ENCODE measurements at regions not wholly inside any gene's neighbourhood (a gene's known extent, or its start where the extent isn't known, plus 50 kb on each side); places are given as distances from the start of the nearest gene placed in this dataset.
A peak's percentile ranks its signal among the peaks of the same experiment; 100 is the strongest.

GRCh38 chr1:65020774-65021173 is 54.4 kb upstream of the JAK1 start:
- DNase-seq, result no peak
- H3K9me2 ChIP-seq, result no peaks in the 10 kb centered on the region
- no peak overlapping the region for H3K4me3 ChIP-seq (ENCODE audit: low read depth in 2 of 2, low read length in 1 of 2)
- no peak overlapping the region for H3K9ac ChIP-seq
- H3K4me1 ChIP-seq (ENCODE audit: control insufficient read depth in 1 of 2, insufficient read depth in 2 of 2, low read depth in 1 of 2, low read length in 1 of 2), result peaks cover 0 to 3% of the 10 kb centered on the region in 2 experiments; a peak in 1 of 4 replicates
- H3F3A ChIP-seq (replicated peaks; ENCODE audit: insufficient read depth), result no peaks in the 10 kb centered on the region
- peak; percentile 44 for TF ChIP-seq CTCF (IDR thresholded peaks at IDR 0.05)
- peak; percentile 16; the same call in 1 of the 2 replicates for TF ChIP-seq SMC3 (IDR thresholded peaks at IDR 0.05; ENCODE audit: low read depth, low read length)
- TF ChIP-seq FOXJ3 (CRISPR knock-in tag; IDR thresholded peaks at IDR 0.05), result no peak
- peak; percentile 37 for TF ChIP-seq RAD21 (IDR thresholded peaks at IDR 0.05; ENCODE audit: low read length)
- H3K4me2 ChIP-seq, result no peak overlapping the region
- ChIA-PET POLR2A (no interaction called here), CTCF (interaction anchor here (0.8 to 1.4 kb wide), 5 partner anchors 11 to 223 kb away, joined by 3 to 6 read pairs (median 3); no protein-coding TSS in a partner anchor)
- no peaks in the 10 kb centered on the region for H3K9me3 ChIP-seq
- H3K79me2 ChIP-seq (ENCODE audit: insufficient read depth), result no peaks in the 10 kb centered on the region
- no peaks in the 10 kb centered on the region for H4K20me1 ChIP-seq (ENCODE audit: insufficient read depth)
- no peak overlapping the region for H3K27ac ChIP-seq (ENCODE audit: low read depth in 2 of 2, low read length in 1 of 2)
- 92% methylated on average over 1 of the region's 1 CpG for WGBS (ENCODE audit: low lambda C conversion rate)
- H3K36me3 ChIP-seq (replicated peaks in 1 of 2; ENCODE audit: control insufficient read depth in 1 of 2, insufficient read depth in 2 of 2, low read length in 1 of 2), result no peaks in the 10 kb centered on the region
- no peaks in the 10 kb centered on the region for H3K27me3 ChIP-seq (ENCODE audit: insufficient read depth)
- no peak overlapping the region; the same call in 1 of the 2 replicates for H2AFZ ChIP-seq (ENCODE audit: low read depth)

GRCh38 chr1:65021795-65022194 is 55.4 kb upstream of the JAK1 start:
- no peak overlapping the region for H3K27ac ChIP-seq (ENCODE audit: low read depth in 2 of 2, low read length in 1 of 2)
- H3K9me3 ChIP-seq, result no peaks in the 10 kb centered on the region
- H3K27me3 ChIP-seq (ENCODE audit: insufficient read depth), result no peaks in the 10 kb centered on the region
- TF ChIP-seq FOXJ3 (CRISPR knock-in tag; IDR thresholded peaks at IDR 0.05) (no peak), CTCF (IDR thresholded peaks at IDR 0.05) (no peak), REST (IDR thresholded peaks at IDR 0.05; ENCODE audit: low read depth, low read length) (no peak), CHD2 (IDR thresholded peaks at IDR 0.05; ENCODE audit: low read length, partially characterized antibody) (no peak), IRF3 (IDR thresholded peaks at IDR 0.05; ENCODE audit: low read depth, low read length) (no peak), RAD21 (IDR thresholded peaks at IDR 0.05; ENCODE audit: low read length) (no peak), GABPA (IDR thresholded peaks at IDR 0.05; ENCODE audit: low read depth) (no peak), POLR2AphosphoS5 (IDR thresholded peaks at IDR 0.05; ENCODE audit: low read depth, low read length) (no peak), EP300 (IDR thresholded peaks at IDR 0.05; ENCODE audit: borderline replicate concordance in 1 of 2, low read depth in 1 of 2, low read length in 1 of 2) (no peak), YY1 (IDR thresholded peaks at IDR 0.05; ENCODE audit: low read depth) (no peak), FOSL2 (IDR thresholded peaks at IDR 0.05; ENCODE audit: borderline replicate concordance, low read depth) (no peak), NFIC (IDR thresholded peaks at IDR 0.05; ENCODE audit: borderline replicate concordance) (no peak), GATA2 (CRISPR knock-in tag; IDR thresholded peaks at IDR 0.05) (no peak)
- CTCF ChIA-PET, result interaction anchor here (0.8 to 1.1 kb wide), 3 partner anchors 10 to 21 kb away, joined by 3 to 5 read pairs (median 3); no protein-coding TSS in a partner anchor
- WGBS (ENCODE audit: low lambda C conversion rate), result 39% methylated on average over 1 of the region's 1 CpG
- H3K79me2 ChIP-seq (ENCODE audit: insufficient read depth), result no peaks in the 10 kb centered on the region
- no peak overlapping the region for H2AFZ ChIP-seq (ENCODE audit: low read depth)
- H3K9ac ChIP-seq, result no peak overlapping the region
- no peak for DNase-seq
- H3K4me1 ChIP-seq (ENCODE audit: control insufficient read depth in 1 of 2, insufficient read depth in 2 of 2, low read depth in 1 of 2, low read length in 1 of 2), result peaks cover 0 to 6% of the 10 kb centered on the region in 2 experiments; a peak in 1 of 4 replicates
- no peak overlapping the region for H3K4me3 ChIP-seq (ENCODE audit: low read depth in 2 of 2, low read length in 1 of 2)
- no peaks in the 10 kb centered on the region for H3K36me3 ChIP-seq (replicated peaks in 1 of 2; ENCODE audit: control insufficient read depth in 1 of 2, insufficient read depth in 2 of 2, low read length in 1 of 2)
- no peaks in the 10 kb centered on the region for H3F3A ChIP-seq (replicated peaks; ENCODE audit: insufficient read depth)
- POLR2A ChIA-PET, result no interaction called here
- no peak overlapping the region for H3K4me2 ChIP-seq
- no peaks in the 10 kb centered on the region for H4K20me1 ChIP-seq (ENCODE audit: insufficient read depth)
- no peaks in the 10 kb centered on the region for H3K9me2 ChIP-seq
